ENCODE measurements at regions not wholly inside any gene's neighbourhood (a gene's known extent, or its start where the extent isn't known, plus 50 kb on each side); places are given as distances from the start of the nearest gene placed in this dataset.

DNA sequence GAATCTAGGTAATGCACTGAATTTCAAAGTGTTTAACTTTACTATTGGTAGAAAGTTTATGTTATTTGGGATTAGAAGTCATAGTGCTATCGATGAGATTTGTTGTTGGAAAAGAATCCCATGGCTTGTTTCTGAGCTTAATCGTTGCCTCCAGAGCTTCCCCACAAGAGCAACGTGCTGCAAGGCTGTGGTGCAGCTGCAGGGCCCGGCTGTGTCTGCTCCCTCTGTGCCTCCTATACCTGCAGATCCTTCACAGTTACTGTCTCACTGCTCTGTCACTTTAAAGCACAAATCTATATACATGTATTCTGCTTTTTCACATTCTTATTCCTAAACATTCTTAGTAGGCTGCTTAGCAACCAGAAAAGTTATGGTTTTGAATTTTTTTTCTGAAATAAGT, 826.6 kb upstream of the COBL start:
- Histone ChIP-seq H3K4me3 (ENCODE audit: low read length) (no peak overlapping the region), H3K79me2 (ENCODE audit: control insufficient read depth, low read length) (no peaks in the 10 kb centered on the region), H3K27me3 (ENCODE audit: control insufficient read depth, low read length) (no peaks in the 10 kb centered on the region), H3K36me3 (ENCODE audit: control insufficient read depth, low read length) (no peaks in the 10 kb centered on the region), H3F3A (ENCODE audit: control insufficient read depth, insufficient read depth) (no peaks in the 10 kb centered on the region), H4K20me1 (ENCODE audit: control insufficient read depth, insufficient read depth, low read depth, low read length) (no peaks in the 10 kb centered on the region), H3K9me2 (replicated peaks; ENCODE audit: control insufficient read depth, low read length) (no peaks in the 10 kb centered on the region), H3K4me2 (ENCODE audit: low read length) (no peak overlapping the region), H3K9me3 (ENCODE audit: control insufficient read depth, insufficient read depth, low read length) (peaks cover 5% of the 10 kb centered on the region), H3K4me1 (ENCODE audit: control insufficient read depth, low read length) (no peaks in the 10 kb centered on the region), H3K27ac (ENCODE audit: low read depth, low read length) (no peak overlapping the region)
- TF ChIP-seq, protein P1, sequence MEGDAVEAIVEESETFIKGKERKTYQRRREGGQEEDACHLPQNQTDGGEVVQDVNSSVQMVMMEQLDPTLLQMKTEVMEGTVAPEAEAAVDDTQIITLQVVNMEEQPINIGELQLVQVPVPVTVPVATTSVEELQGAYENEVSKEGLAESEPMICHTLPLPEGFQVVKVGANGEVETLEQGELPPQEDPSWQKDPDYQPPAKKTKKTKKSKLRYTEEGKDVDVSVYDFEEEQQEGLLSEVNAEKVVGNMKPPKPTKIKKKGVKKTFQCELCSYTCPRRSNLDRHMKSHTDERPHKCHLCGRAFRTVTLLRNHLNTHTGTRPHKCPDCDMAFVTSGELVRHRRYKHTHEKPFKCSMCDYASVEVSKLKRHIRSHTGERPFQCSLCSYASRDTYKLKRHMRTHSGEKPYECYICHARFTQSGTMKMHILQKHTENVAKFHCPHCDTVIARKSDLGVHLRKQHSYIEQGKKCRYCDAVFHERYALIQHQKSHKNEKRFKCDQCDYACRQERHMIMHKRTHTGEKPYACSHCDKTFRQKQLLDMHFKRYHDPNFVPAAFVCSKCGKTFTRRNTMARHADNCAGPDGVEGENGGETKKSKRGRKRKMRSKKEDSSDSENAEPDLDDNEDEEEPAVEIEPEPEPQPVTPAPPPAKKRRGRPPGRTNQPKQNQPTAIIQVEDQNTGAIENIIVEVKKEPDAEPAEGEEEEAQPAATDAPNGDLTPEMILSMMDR (IDR thresholded peaks at IDR 0.05; ENCODE audit: low read depth, low read length, poor library complexity, severe bottlenecking): no peak
- no peak for TF ChIP-seq EZH2phosphoT487 (IDR thresholded peaks at IDR 0.05; ENCODE audit: borderline replicate concordance, low read length)

DNA sequence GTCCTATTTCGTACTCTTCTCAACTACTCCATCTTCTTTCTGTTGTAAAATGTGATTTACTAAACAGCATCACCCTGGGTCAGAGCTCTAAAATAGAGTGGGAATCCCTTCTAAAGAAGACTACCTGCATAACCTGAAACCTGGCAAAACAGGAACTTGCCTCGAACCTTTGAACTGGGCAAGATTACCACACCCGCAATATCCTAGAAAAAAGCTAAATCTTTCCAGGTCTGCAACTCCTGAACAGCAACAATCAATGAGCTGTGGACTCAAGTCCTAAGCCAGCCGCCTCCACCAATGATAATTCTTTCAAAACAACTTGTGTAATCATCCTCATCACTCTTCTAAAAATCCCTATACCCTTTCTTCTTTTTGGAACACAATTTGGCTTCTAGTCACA, 824.2 kb upstream of the COBL start:
- H3K79me2 ChIP-seq (ENCODE audit: control insufficient read depth, low read length): no peaks in the 10 kb centered on the region
- no peak overlapping the region for H3K27ac ChIP-seq (ENCODE audit: low read depth, low read length)
- H3K9me2 ChIP-seq (replicated peaks; ENCODE audit: control insufficient read depth, low read length): no peaks in the 10 kb centered on the region
- H3K36me3 ChIP-seq (ENCODE audit: control insufficient read depth, low read length): no peaks in the 10 kb centered on the region
- no peaks in the 10 kb centered on the region for H3F3A ChIP-seq (ENCODE audit: control insufficient read depth, insufficient read depth)
- H4K20me1 ChIP-seq (ENCODE audit: control insufficient read depth, insufficient read depth, low read depth, low read length): no peaks in the 10 kb centered on the region
- H3K4me3 ChIP-seq (ENCODE audit: low read length): no peak overlapping the region
- H3K4me2 ChIP-seq (ENCODE audit: low read length): no peak overlapping the region
- H3K4me1 ChIP-seq (ENCODE audit: control insufficient read depth, low read length): no peaks in the 10 kb centered on the region
- H3K27me3 ChIP-seq (ENCODE audit: control insufficient read depth, low read length): no peaks in the 10 kb centered on the region
- H3K9me3 ChIP-seq (ENCODE audit: control insufficient read depth, insufficient read depth, low read length): peaks cover 7% of the 10 kb centered on the region
- TF ChIP-seq EZH2phosphoT487 (IDR thresholded peaks at IDR 0.05; ENCODE audit: borderline replicate concordance, low read length): no peak
- TF ChIP-seq, protein P1 (IDR thresholded peaks at IDR 0.05; ENCODE audit: low read depth, low read length, poor library complexity, severe bottlenecking): no peak

GRCh38 chr7:52135403-52135802, 818.8 kb upstream of the COBL start:
- TF ChIP-seq EZH2phosphoT487 (IDR thresholded peaks at IDR 0.05; ENCODE audit: borderline replicate concordance, low read length): no peak
- TF ChIP-seq, protein P1 (IDR thresholded peaks at IDR 0.05; ENCODE audit: low read depth, low read length, poor library complexity, severe bottlenecking): no peak
- no peaks in the 10 kb centered on the region for H3K27me3 ChIP-seq (ENCODE audit: control insufficient read depth, low read length)
- H3K4me3 ChIP-seq (ENCODE audit: low read length): no peak overlapping the region
- no peak overlapping the region for H3K27ac ChIP-seq (ENCODE audit: low read depth, low read length)
- no peaks in the 10 kb centered on the region for H3K79me2 ChIP-seq (ENCODE audit: control insufficient read depth, low read length)
- peaks cover 13% of the 10 kb centered on the region for H3K9me3 ChIP-seq (ENCODE audit: control insufficient read depth, insufficient read depth, low read length)
- no peaks in the 10 kb centered on the region for H3K9me2 ChIP-seq (replicated peaks; ENCODE audit: control insufficient read depth, low read length)
- H4K20me1 ChIP-seq (ENCODE audit: control insufficient read depth, insufficient read depth, low read depth, low read length): no peaks in the 10 kb centered on the region
- H3K4me2 ChIP-seq (ENCODE audit: low read length): no peak overlapping the region
- no peaks in the 10 kb centered on the region for H3K36me3 ChIP-seq (ENCODE audit: control insufficient read depth, low read length)
- H3K4me1 ChIP-seq (ENCODE audit: control insufficient read depth, low read length): no peaks in the 10 kb centered on the region
- no peaks in the 10 kb centered on the region for H3F3A ChIP-seq (ENCODE audit: control insufficient read depth, insufficient read depth)

DNA sequence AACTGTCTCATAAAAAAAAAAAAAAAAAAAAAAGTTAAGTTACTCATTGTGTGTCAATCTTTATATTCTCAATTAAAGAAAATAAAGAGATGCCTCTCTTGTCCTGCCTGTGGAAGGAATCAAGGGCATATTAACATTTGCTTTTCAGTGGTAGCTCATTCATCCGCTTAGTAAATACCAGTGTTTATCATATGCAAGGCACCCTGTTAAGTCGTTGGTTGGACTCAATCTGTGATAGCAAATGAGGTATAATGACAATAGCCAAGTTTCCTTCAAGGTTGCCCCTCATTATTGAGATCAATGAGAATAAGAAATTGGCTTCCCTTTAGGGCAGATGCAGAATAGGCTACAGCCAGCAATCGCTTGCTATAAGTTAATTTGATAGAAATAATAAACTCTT, 812.7 kb upstream of the COBL start:
- H3K79me2 ChIP-seq (ENCODE audit: control insufficient read depth, low read length): no peaks in the 10 kb centered on the region
- no peaks in the 10 kb centered on the region for H4K20me1 ChIP-seq (ENCODE audit: control insufficient read depth, insufficient read depth, low read depth, low read length)
- H3K4me2 ChIP-seq (ENCODE audit: low read length): no peak overlapping the region
- H3K9me2 ChIP-seq (replicated peaks; ENCODE audit: control insufficient read depth, low read length): no peaks in the 10 kb centered on the region
- no peak overlapping the region for H3K27ac ChIP-seq (ENCODE audit: low read depth, low read length)
- H3K36me3 ChIP-seq (ENCODE audit: control insufficient read depth, low read length): no peaks in the 10 kb centered on the region
- no peak overlapping the region for H3K4me3 ChIP-seq (ENCODE audit: low read length)
- H3K4me1 ChIP-seq (ENCODE audit: control insufficient read depth, low read length): no peaks in the 10 kb centered on the region
- 0 out of 2 replicates have a peak, but pooled peaks cover 4% of the 10 kb centered on the region for H3K9me3 ChIP-seq (ENCODE audit: control insufficient read depth, insufficient read depth, low read length)
- no peaks in the 10 kb centered on the region for H3K27me3 ChIP-seq (ENCODE audit: control insufficient read depth, low read length)
- TF ChIP-seq EZH2phosphoT487 (IDR thresholded peaks at IDR 0.05; ENCODE audit: borderline replicate concordance, low read length): no peak
- TF ChIP-seq, protein P1 (IDR thresholded peaks at IDR 0.05; ENCODE audit: low read depth, low read length, poor library complexity, severe bottlenecking): no peak
- H3F3A ChIP-seq (ENCODE audit: control insufficient read depth, insufficient read depth): no peaks in the 10 kb centered on the region

Data from DOHH2 (cell line).